K562 (cell line): ENCODE measurements at regions not wholly inside any gene's neighbourhood (a gene's known extent, or its start where the extent isn't known, plus 50 kb on each side); places are given as distances from the start of the nearest gene placed in this dataset.

ENCODE experiments used
- CREBBP ChIP-seq: IDR thresholded peaks from one replicate; pipeline ENCODE4 v1.6.1; 2012; ENCODE audit warnings: low read depth, mild to moderate bottlenecking, control low read depth, inconsistent platforms, low read length
- EGR1 ChIP-seq: fragments of 450-650 bp; conservative IDR thresholded peaks from 2 replicates; pipeline ENCODE4 v1.6.1; 2017; ENCODE audit warnings: mild to moderate bottlenecking
- ELF2 ChIP-seq: fragments of 250-450 bp; sonication (Bioruptor Pico); IDR thresholded peaks from 2 replicates; pipeline ENCODE4 v1.5.0; 2021; ENCODE audit warnings: mild to moderate bottlenecking
- ILK ChIP-seq: fragments of 450-650 bp; IDR thresholded peaks from 2 replicates; pipeline ENCODE4 v1.6.1; 2016; ENCODE audit warnings: missing genetic modification characterization, low read depth, mild to moderate bottlenecking, missing compliant biosample characterization, moderate library complexity, borderline replicate concordance
- MEIS2 ChIP-seq: fragments of 450-650 bp; IDR thresholded peaks from 2 replicates; pipeline ENCODE4 v1.6.1; 2014; ENCODE audit warnings: mild to moderate bottlenecking; ENCODE audit not compliant: partially characterized antibody
- PYGO2 ChIP-seq: fragments of 450-650 bp; IDR thresholded peaks from 2 replicates; pipeline ENCODE4 v1.6.1; 2016; ENCODE audit warnings: mild to moderate bottlenecking, missing genetic modification characterization, moderate library complexity, missing compliant biosample characterization
- SIN3A ChIP-seq, 2 experiments: fragments of 150-350 bp in 1 of 2; IDR thresholded peaks; 2 replicates each; pipeline ENCODE4 v1.6.1; 2011 to 2016; ENCODE audit warnings: borderline replicate concordance in 2 of 2, low read depth in 2 of 2, low read length in 2 of 2, mild to moderate bottlenecking in 2 of 2, moderate library complexity in 2 of 2; ENCODE audit not compliant: control insufficient read depth in 1 of 2
- TGIF2 ChIP-seq: sonication (generic); formaldehyde crosslinking; IDR thresholded peaks from 2 replicates; pipeline ENCODE4 v1.8.1; 2022; ENCODE audit warnings: mild to moderate bottlenecking, missing genetic modification reagents, moderate library complexity
- ZNF407 ChIP-seq: fragments of 450-650 bp; IDR thresholded peaks from 2 replicates; pipeline ENCODE4 v1.6.1; 2016; ENCODE audit warnings: low read depth

DNA sequence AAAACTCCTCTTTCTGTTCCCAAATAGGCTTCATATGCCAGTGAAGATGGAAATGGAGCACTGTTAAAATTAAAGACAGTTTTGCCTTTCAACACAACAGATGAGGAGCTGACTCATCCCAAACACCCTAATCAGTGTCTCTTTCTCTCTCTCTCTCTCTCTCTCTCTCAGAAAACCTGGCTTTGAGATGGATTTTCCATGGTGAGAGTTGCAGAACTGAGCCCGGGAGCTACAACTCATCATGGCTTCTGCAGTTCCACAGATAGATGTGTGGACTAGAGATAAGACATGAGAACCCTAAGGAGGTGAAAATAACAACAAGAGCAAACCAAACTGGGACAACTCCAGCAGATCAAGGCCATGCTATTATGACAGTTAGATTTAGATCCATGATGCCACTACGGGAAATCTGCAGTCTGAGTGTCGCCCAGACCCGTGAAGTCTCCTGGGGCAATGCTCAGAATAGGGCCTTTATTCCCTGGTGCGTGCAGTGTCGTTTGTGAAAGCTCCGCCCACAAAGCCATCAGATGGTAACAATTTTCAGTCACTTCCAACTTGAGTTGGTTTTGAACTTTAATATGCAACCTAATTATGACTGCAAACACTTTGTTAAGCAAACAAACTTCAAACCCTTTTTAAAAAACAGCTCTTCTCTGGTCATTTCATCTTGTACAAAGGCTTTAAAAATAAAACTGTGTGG lies 338.2 kb upstream of the PREP start (continued):
- no peak for TF ChIP-seq EGR1
- TF ChIP-seq TGIF2 (CRISPR knock-in tag) = no peak
- TF ChIP-seq ZNF407 = no peak
- no peak for TF ChIP-seq PYGO2 (tag)
- no peak for TF ChIP-seq CREBBP
- no peak for TF ChIP-seq ILK (tag)
- TF ChIP-seq MEIS2 = no peak
- no peak for TF ChIP-seq ELF2
- TF ChIP-seq SIN3A (IDR thresholded peaks at IDR 0.05; ENCODE audit: borderline replicate concordance in 2 of 2, control insufficient read depth in 1 of 2, low read depth in 2 of 2, low read length in 2 of 2) = no peak
